Head of caudate nucleus (tissue), 42 donors: ENCODE measurements at regions not wholly inside any gene's neighbourhood (a gene's known extent, or its start where the extent isn't known, plus 50 kb on each side); places are given as distances from the start of the nearest gene placed in this dataset.
"Not testable (repeated sequence)": the region's sequence is repeated elsewhere in the genome, so short reads cannot be mapped to it uniquely, and the experiment has no call there.

ENCODE experiments used
- DNase-seq, 42 donors: peaks; one replicate each; pipeline versions ENCODE4 v3.0.0 to v3.0.0-alpha.2; 2020 to 2021; ENCODE audit warnings: mixed read lengths in 7 of 42
- intact Hi-C: fragments of 100-400 bp; cut with DNase I; formaldehyde crosslinking; loops from one replicate; pipeline ENCODE4 v1.15.0; 2022

DNA sequence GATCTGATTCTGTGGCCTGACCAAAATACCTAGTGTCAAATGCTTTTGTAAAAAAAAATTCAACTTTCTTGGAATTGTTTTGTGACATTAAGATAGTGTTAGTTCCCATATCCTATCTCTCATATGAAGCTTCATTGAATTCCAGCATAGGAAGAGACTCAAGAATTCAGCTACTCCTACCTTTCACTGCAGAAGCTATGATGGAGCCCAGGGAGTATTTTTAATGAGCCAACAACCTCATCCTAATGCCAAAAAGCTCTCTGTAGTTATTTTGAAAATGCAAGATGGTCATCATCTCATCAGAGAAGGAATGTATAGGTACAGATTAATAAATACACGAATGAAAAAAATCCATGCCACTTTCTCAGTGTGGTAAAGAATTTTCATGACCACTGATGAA is 431.2 kb upstream of the SGCG start:
- intact Hi-C loops, result no loop called here
- no peak for DNase-seq

DNA sequence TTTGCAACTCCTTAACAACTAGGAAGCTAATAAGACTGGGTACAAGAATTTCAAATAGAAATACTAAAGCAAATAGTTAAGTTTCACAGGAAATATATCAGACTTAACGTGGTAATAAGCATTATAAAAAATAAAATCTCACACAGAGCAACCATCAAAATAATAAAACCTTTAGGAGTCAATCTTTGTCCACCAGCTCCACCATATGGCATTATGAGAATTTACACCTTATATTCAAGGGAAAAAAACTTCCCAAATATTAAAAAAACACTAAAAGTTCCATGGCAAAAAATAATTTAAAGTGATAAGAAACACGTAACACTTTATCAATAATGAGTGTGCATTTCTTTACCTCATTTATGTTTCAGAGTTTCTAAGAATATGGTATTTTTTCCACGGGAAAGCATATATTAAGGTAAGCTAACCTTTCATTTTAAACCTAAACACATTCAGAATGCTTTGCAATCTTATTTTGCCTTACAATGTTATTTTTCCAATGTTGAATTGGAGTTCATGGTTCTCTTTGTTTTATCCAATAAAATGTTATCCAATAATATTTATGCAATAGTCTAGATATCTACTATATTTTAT is 423.2 kb upstream of the SGCG start:
- intact Hi-C loops, result no loop called here
- no peak for DNase-seq

DNA sequence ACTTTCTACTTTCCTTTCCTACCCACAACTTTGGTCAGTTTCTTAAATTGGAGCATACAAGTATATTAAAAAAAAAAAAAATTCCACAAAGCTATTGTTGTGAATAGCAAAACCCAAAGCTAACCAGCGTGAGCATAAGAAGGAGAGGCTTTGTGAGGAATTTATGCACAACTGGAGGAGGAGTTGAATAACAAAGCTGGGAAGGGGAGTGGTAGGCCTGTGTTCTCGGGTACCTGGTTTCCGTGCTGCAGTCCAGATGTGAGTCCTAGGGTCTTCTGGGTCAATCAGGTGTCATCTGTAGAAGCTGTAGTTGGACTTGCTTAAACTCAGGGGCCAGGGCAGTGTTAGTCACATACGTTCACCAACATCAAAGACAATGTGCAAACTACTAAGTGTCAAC is 422.5 kb upstream of the SGCG start:
- DNase-seq, result no peak
- intact Hi-C loops, result no loop called here

DNA sequence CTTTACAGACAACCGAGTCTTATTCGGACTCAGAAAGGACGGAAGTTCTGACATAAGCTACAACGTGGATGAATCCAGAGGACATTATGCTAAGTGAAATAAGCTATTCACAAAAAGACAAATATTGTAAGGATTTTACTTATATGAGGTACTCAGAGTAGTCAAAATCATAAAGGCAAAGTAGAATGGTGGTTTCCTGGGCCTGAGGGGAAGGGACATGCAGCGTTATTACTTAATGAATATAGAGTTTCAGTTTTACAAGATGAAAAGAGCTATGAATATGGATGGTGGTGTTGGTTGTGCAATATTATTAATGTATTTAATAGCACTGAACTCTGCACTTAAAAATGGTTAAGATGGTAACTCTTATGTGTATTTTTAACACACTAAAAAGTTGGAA is 419.1 kb upstream of the SGCG start:
- DNase-seq, result no peak
- intact Hi-C loops, result no loop called here

DNA sequence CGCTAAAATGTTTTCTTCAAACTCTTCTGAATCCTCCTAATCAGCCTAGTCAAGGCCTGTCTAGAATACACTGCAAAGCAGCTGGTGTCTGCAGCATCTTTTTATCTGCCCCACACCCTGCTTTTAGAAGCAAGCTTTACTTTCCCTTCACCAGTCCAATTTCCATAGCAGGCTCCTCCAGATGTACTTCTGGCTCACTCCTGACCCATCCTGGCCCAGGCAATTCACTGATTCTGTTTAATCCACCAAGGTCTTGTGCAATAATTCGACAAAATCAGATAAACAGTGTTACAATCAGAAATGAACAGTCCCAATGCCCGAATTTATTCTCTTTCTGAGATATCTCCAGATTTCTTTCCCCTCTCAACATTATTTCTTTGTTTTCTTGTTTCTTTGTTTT is 415.2 kb upstream of the SGCG start:
- DNase-seq, result no peak
- intact Hi-C loops, result no loop called here

DNA sequence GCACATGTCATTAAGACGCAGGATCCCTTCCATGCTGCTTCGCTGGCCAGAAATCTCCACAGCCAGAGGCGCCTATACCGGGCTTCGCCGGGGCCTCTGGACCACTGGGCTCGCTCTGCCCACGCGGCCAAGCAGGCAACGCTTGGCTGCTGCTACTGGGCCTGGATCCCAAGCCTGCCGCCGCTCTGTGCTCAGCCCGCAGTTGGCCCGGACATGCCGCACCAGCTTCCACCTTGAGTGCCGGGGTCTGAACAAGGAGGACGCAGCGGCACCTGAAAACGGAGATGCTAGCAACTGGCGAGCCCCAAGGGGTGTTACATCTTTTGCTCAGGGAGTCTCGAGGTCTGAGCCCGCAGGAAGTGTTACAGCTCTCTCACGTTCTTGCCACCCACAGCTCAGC is 409.9 kb upstream of the SGCG start:
- intact Hi-C loops, result no loop called here
- no peak for DNase-seq

DNA sequence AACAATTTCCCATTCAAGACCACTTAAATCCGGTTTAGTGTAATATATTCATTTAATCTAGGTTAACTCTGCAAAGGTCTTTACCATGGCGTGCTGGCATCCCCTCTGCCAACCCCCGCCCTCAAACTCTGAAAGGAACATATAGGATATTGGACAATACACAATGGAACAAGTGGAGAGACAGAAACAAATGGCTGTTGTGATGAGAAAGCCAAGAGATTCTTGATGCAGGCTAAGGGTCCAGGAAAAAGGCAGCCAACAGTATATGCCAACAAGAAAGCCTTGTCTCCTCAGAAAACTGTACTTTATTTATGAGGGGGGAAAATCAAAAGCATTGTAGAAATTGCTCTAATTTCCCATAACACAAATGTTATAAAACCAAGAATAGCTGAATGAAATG is 407.3 kb upstream of the SGCG start:
- intact Hi-C loops, result no loop called here
- DNase-seq, result peak in 1 of 42 donors; percentile 3

DNA sequence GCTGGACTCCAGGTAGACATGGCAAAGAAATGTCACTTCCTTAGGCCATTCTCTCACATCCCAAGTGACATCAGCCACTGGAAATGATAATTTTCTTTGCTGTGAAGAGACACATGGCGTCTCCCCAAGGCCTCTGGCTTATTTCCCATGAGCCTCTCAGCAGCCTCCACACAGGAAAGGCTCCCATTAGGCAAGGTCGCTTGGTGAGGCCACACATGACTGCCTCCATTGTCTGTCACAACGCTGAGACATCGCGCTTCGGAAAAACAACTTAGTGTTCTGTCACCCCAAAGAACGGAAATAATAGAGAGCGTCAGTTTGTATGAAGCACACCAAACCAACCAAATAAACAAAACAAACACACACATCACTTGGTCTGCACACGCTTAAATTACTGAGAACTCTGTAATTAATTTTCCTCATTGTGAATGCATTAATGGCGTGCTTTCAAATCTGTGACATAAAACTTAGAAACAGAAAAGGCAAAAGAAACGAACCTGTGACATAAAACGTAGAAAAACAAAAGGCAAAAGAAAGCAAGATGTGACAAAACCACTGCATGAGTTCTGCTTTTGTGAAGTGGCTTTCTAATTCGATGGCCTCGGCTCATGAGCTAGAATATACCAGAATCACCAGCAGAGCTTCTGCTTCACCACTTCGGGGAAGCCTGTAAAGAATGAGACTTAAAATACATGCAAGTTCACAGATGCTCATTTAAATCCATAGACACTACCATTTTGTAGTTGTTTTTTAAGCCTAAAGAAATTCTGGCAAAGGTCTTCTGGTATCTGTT is 404.2 kb upstream of the SGCG start:
- peak in 7 of 42 donors; percentile 12 to 49 (median 18) for DNase-seq
- intact Hi-C loops, result no loop called here

DNA sequence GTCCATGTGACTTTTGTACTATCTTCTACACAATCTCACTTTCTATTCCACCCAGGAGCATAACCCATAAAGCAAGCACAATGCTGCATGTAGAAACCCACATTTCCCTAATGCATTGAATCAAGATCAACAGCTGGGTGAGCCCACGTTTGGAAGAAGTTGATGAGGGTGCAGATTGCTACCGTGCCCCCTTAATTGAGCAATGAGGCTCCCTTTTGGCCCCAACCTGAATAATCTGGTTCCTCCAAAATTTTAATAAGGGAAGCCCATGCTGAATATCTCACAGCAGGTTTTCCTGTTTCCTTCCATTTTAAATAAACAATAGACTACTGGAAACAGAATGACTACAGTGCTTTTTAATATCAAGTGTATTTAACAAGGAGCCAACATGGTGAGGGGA is 403.6 kb upstream of the SGCG start:
- intact Hi-C loops, result no loop called here
- DNase-seq, result no peak

DNA sequence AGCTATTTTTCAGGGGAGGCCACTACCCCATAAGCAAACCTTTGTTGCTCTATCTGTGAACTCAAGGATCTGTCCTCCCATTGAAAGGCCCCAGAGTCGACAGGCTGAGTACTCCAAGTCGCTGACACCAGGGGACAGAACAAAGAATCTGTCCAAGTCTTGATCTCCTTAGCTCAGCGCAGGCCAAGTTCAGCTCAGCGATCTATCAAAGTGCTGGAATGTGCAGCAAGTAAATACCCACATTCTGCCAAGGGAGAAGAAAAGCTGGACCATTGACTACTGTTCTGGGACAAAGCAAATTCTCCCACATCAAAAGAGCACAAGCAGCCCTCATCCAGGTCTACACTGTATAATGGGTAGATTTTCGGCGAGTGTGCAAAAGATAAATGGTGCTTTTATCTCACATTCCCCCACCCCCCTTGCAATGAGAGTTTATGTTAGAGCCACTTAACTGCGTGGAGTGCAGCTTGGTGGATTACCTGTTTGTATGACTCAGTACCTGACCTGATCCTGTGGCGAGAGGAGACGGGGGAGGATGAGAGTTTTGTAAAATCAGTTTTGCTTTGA is 391.7 kb upstream of the SGCG start:
- intact Hi-C loops, result no loop called here
- no peak for DNase-seq

DNA sequence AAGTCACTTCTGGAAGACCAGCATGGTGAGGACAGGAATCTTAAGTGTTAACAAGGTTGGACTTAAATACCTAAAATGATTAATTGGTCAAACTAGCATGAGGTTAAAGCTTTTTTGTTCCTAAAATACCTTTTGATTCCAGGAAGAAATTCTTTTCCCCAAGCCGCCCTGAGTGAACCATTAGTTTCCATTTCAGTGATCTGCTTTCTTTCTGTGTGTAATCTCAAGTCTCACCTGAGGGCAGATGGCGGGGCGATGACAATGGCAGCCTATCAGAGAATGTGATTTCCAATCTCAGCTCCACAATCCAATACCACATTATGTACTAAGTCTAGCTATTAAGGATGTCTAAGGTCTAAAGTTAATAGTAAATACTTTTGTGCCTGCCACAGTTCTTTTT is 390.9 kb upstream of the SGCG start:
- DNase-seq, result no peak
- intact Hi-C loops, result no loop called here

DNA sequence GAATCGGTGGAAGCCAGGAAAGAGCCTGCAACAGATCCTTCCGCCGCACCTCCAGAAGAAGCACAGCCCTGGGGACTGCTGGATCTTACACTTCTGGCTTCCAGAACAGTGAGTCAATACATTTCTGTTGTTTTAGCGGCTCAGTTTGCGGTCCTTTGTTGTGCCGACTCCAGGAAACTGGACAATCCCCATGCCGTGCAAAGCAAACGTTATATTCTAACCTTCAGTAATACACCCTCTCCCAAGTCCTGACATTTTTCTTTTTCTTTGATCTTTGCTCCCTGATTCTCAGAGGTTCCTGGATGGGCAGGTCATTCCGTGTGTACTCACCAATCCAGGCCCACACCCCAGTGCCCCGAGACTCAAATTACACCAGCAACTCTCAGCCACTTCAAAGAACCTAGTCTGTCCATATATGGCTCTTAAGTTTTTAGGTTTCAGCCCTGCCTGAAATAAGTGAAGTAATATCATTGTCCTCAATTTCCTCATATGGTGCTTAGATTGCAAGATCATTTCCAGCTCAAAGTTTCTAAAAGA is 387.1 kb upstream of the SGCG start:
- no peak for DNase-seq
- intact Hi-C loops, result no loop called here

DNA sequence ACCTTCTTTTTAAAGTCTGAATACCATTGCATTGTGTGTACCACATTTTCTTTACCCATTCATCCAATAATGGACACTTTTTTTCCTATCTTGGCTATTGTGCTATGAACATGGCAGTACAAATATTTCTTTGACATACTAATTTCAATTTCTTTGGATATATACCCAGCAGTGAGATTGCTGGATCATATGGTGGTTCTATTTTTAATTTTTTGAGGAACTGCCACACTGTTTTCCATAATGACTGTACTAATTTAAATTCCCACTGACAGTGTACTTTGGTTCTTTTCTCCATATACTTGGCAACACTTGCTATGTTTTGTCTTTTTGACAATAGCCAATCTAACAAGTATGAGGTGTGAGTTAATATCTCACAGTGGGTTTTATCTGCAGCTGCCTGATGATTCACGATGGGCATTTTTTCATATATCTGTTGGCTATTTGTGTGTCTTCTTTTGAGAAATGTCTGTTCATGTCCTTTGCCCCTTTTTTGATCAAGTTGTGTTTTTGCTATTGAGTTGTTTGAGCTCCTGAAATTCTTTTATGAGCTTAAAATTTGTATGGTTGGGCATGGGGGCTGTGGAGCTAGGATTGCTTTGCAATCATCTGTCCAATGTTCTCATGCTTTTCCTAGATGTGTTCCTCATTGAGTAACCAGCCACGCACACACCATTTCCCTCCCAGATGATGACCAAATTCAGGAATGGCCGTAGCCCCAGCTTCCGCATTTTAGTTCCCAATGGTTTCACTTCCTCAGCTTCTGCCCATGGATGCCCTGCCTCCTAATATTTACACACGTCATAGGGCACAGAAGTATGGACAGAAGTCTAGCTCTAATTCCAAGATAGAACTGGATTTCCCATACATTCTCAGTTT is 380.0 kb upstream of the SGCG start:
- intact Hi-C loops, result loop anchor here (10.0 kb wide), 1 partner anchor 224 kb away; no protein-coding TSS in a partner anchor
- peak in 26 of 42 donors; percentile 5 to 58 (median 34) for DNase-seq

DNA sequence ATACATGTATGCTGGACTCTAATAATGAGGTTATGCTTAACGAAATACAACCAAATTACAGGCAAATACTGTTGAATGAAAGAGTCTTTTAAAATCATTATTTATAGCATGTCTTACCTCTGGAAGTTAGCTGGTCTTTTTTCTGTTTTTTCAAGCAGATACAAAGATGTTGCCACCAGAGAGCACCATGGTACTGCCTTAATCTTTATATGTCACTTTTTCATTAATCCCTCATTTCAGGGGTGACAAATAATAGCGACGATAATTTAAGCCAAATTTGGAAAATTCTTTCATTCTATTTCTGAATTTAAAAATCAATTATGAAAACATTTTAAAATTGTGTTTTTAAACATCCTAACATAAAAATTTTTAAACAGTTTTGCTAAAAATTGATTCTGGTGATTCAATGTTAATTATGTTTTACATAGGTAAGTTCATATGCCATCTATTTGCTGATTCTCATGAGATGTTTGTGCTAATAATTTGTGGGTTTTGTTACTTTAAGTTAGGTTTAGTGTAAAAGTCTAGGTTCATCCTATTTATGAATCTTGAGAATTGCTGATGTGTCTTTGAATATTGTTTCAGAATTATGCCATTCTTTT is 379.3 kb upstream of the SGCG start:
- intact Hi-C loops, result loop anchor here (10.0 kb wide), 1 partner anchor 223 kb away; no protein-coding TSS in a partner anchor
- DNase-seq, result peak in 2 of 42 donors; percentile 15 to 22

DNA sequence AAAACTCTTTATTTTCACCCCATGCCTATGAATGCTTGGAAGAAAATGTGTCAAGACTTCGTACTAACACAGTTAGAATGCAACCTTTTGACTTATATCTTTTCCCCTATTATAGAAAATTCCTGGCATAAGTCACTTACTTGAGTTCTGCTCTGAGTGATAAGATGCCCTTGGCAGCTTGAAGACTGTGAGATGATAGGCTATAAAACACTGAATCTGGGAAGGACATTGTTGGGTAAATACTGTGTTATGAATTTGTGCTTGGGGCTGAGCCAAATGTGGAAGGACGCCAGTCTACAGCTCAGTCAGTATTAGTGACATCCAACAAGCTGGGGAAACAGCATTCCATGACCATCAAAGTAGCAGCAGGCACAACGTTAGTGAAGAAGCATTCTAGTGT is 368.0 kb upstream of the SGCG start:
- intact Hi-C loops, result no loop called here
- DNase-seq, result no peak

DNA sequence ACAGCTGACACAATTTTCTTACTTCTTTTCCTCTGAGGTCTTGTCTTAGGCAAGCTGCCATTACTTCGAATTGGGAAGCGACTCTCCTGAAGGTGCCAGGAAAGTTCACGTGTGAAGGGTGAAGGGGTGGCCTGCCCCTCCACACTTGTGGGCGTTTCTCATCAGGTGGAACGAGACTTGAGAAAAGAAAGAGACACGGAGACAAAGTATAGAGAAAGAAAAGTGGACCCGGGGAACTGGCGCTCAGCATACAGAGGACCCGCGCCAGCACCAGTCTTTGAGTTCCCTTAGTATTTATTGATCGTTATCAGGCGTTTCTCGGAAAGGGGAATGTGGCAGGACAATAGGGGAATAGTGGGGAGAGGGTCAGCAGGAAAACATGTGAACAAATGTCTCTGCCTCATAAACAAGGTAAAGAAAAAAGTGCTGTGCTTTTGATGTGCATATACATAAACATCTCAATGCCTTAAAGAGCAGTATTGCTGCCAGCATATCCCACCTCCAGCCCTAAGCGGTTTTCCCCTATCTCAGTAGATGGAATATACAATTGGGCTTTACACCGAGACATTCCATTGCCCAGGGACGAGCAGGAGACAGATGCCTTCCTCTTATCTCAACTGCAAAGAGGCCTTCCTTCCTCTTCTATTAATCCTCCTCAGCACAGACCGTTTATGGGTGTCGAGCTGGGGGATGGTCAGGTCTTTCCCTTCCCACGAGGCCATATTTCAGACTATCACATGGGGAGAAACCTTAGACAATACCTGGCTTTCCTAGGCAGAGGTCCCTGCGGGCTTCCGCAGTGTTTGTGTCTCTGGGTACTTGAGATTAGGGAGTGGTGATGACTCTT is 367.0 kb upstream of the SGCG start:
- intact Hi-C loops, DNase-seq: not testable (repeated sequence)

DNA sequence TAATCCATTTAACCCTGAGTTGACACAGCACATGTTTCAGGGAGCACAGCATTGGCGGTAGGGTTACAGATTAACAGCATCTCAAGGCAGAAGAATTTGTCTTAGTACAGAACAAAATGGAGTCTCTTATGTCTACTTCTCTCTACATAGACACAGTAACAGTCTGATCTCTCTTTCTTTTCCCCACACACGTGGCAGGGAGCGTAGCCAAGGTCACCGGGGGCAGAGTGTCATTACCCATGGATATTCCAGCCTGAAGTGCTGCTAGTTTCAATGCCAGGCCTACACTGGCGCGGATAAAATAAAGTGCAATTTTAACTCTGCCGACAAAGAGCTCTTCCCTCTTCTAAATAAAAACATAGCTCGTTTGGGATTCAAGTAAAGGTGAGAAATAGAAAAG is 366.3 kb upstream of the SGCG start:
- intact Hi-C loops, DNase-seq: not testable (repeated sequence)

DNA sequence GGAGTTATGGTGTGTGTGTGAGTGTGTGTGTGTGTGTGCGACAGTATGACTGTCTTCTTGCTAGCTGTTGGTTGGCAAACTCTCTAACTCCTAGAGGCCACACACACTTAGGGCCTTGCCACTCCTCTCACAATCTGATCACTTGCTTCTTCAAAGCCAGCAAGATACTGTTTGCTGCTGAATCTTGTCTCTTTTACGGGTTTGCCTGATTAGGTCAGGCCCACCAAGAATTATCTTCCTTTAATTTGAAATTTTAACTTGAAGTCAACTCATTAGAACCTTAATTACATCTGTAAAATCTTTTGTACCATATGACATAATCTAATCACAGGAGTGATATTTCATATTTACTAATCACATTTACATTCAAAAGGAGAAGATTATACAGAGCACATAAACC is 359.2 kb upstream of the SGCG start:
- no peak for DNase-seq
- intact Hi-C loops, result no loop called here
